Neural progenitor cell (in vitro differentiated cells): ENCODE measurements at regions not wholly inside any gene's neighbourhood (a gene's known extent, or its start where the extent isn't known, plus 50 kb on each side); places are given as distances from the start of the nearest gene placed in this dataset.
"Not testable (repeated sequence)": the region's sequence is repeated elsewhere in the genome, so short reads cannot be mapped to it uniquely, and the experiment has no call there.

ENCODE experiments used
- DNase-seq: peaks from one replicate; pipeline ENCODE4 v3.0.0-alpha.2; 2016; ENCODE audit warnings: low spot score
- H2AFZ ChIP-seq: fragments of 200-600 bp; sonication (generic); replicated peaks from 2 replicates; pipeline ENCODE4 v1.6.1; 2016; ENCODE audit warnings: antibody characterized with exemption
- H3F3A ChIP-seq: fragments of 200-600 bp; sonication (generic); 2 replicates; pipeline ENCODE4 v1.6.1; 2016; ENCODE audit warnings: antibody characterized with exemption, low read depth
- H3K27ac ChIP-seq: fragments of 200-600 bp; sonication (generic); 2 replicates; pipeline ENCODE4 v1.5.1; 2016; ENCODE audit warnings: mild to moderate bottlenecking
- H3K27me3 ChIP-seq: fragments of 200-600 bp; sonication (generic); 2 replicates; pipeline ENCODE4 v1.6.1; 2016; ENCODE audit warnings: mild to moderate bottlenecking, moderate library complexity
- H3K36me3 ChIP-seq: fragments of 200-600 bp; sonication (generic); 2 replicates; pipeline ENCODE4 v1.5.1; 2016
- H3K4me1 ChIP-seq: fragments of 200-600 bp; sonication (generic); 2 replicates; pipeline ENCODE4 v1.6.1; 2016; ENCODE audit warnings: mixed run types
- H3K4me2 ChIP-seq: fragments of 200-600 bp; sonication (generic); 2 replicates; pipeline ENCODE4 v1.6.1; 2016
- H3K4me3 ChIP-seq: fragments of 200-600 bp; sonication (generic); 2 replicates; pipeline ENCODE4 v1.5.1; 2016
- H3K79me2 ChIP-seq: fragments of 200-600 bp; sonication (generic); 2 replicates; pipeline ENCODE4 v1.6.1; 2016; ENCODE audit warnings: low read depth
- H3K9ac ChIP-seq: fragments of 200-600 bp; sonication (generic); 2 replicates; pipeline ENCODE4 v1.6.1; 2016
- H3K9me3 ChIP-seq: fragments of 200-600 bp; sonication (generic); 2 replicates; pipeline ENCODE4 v1.5.1; 2016; ENCODE audit warnings: low read depth
- H4K20me1 ChIP-seq: fragments of 200-600 bp; sonication (generic); 2 replicates; pipeline ENCODE4 v1.6.1; 2016; ENCODE audit warnings: low read depth
- H3K27ac Mint-ChIP-seq: 3 replicates; pipeline ENCODE4 v1.8.0; 2021; ENCODE audit warnings: mixed read lengths
- H3K27me3 Mint-ChIP-seq: 2 replicates; pipeline ENCODE4 v1.8.0; 2022; ENCODE audit warnings: low read depth, mild to moderate bottlenecking, inconsistent platforms, moderate library complexity, mixed read lengths; ENCODE audit not compliant: insufficient read depth
- H3K36me3 Mint-ChIP-seq: 3 replicates; pipeline ENCODE4 v1.8.0; 2021; ENCODE audit warnings: mixed read lengths
- H3K4me1 Mint-ChIP-seq: 3 replicates; pipeline ENCODE4 v1.8.0; 2021; ENCODE audit warnings: mixed read lengths
- H3K4me3 Mint-ChIP-seq: 3 replicates; pipeline ENCODE4 v1.8.0; 2021; ENCODE audit warnings: mild to moderate bottlenecking, moderate library complexity, mixed read lengths
- H3K9me3 Mint-ChIP-seq: 3 replicates; pipeline ENCODE4 v1.8.0; 2020; ENCODE audit warnings: mixed read lengths
- EZH2 ChIP-seq: fragments of 200-600 bp; sonication (generic); IDR thresholded peaks from 2 replicates; pipeline ENCODE4 v1.6.1; 2017; ENCODE audit warnings: antibody characterized with exemption, mild to moderate bottlenecking, moderate library complexity
- EZH2phosphoT487 ChIP-seq: fragments of 200-600 bp; sonication (generic); IDR thresholded peaks from 2 replicates; pipeline ENCODE4 v1.6.1; 2017; ENCODE audit warnings: antibody characterized with exemption
- TF ChIP-seq, protein P1 (sequence below): fragments of 200-600 bp; sonication (generic); IDR thresholded peaks from 2 replicates; pipeline ENCODE4 v1.5.1; 2017; ENCODE audit warnings: antibody characterized with exemption, mild to moderate bottlenecking

DNA sequence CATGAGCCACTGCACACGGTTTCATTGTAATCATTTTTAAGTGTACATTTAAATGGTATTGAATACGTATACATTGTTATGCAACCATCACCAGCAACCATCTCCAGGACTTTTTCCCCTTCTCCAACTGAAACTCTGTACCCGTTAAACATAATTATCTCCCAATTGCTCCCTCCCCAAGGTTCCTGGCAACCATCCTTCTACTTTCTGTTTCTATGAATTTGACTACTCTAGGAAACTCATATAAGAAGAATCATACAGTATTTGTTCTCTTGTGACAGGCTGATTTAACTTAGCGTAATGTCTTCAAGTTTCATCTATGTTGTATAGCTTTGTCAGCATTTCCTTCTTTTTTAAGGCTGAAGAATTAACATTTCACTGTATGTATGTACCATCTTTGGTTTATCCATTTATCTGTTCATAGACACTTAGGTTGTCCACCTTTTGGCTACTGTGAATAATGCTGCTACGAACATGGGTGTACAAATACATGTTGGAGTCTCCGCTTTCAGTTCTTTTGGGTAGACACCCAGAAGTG is 223.1 kb downstream of the EFCAB11 start:
- H3K79me2 ChIP-seq = no peaks in the 10 kb centered on the region
- no peaks in the 10 kb centered on the region for H3K36me3 Mint-ChIP-seq
- H3K4me3 Mint-ChIP-seq = no peak overlapping the region

DNA sequence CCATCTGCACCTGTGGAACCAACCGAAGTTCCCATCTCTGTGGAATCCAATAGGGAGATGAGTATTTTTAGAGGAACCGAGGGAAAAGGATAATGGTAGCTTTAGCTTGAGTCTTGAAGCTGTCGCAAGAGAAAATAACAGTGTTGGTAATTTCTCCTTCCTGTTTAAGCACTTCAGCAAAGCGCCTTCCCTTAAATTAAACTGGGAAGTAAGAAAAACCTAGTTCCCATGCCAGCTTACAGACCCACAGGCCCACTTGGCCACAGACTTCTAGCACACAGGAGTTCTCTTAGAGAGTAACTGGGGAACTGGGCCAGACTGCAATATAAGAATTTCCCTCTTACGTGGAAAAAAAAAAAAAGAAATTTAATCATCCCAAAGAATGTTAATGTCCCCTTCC is 223.8 kb downstream of the EFCAB11 start:
- Histone ChIP-seq H3K9me3 (no peaks in the 10 kb centered on the region), H3K4me1 (no peaks in the 10 kb centered on the region)
- no peaks in the 10 kb centered on the region for H3K4me1 Mint-ChIP-seq

More for the DNA sequence above, 223.1 kb downstream of the EFCAB11 start:
- TF ChIP-seq, protein P1, sequence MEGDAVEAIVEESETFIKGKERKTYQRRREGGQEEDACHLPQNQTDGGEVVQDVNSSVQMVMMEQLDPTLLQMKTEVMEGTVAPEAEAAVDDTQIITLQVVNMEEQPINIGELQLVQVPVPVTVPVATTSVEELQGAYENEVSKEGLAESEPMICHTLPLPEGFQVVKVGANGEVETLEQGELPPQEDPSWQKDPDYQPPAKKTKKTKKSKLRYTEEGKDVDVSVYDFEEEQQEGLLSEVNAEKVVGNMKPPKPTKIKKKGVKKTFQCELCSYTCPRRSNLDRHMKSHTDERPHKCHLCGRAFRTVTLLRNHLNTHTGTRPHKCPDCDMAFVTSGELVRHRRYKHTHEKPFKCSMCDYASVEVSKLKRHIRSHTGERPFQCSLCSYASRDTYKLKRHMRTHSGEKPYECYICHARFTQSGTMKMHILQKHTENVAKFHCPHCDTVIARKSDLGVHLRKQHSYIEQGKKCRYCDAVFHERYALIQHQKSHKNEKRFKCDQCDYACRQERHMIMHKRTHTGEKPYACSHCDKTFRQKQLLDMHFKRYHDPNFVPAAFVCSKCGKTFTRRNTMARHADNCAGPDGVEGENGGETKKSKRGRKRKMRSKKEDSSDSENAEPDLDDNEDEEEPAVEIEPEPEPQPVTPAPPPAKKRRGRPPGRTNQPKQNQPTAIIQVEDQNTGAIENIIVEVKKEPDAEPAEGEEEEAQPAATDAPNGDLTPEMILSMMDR = no peak
- TF ChIP-seq EZH2phosphoT487 (no peak), EZH2 (no peak)
- Histone ChIP-seq H3K27ac (no peak overlapping the region), H3F3A (no peaks in the 10 kb centered on the region), H4K20me1 (no peaks in the 10 kb centered on the region), H3K36me3 (no peaks in the 10 kb centered on the region), H3K4me3 (no peak overlapping the region), H3K9ac (no peak overlapping the region), H3K4me1 (no peaks in the 10 kb centered on the region), H3K4me2 (no peak overlapping the region), H3K27me3 (no peaks in the 10 kb centered on the region), H2AFZ (no peak overlapping the region), H3K9me3 (no peaks in the 10 kb centered on the region)
- no peak for DNase-seq
- Mint-ChIP-seq H3K4me1 (no peaks in the 10 kb centered on the region), H3K27ac (no peak overlapping the region), H3K9me3 (peaks cover 4% of the 10 kb centered on the region), H3K27me3 (peaks cover 4% of the 10 kb centered on the region)

DNA sequence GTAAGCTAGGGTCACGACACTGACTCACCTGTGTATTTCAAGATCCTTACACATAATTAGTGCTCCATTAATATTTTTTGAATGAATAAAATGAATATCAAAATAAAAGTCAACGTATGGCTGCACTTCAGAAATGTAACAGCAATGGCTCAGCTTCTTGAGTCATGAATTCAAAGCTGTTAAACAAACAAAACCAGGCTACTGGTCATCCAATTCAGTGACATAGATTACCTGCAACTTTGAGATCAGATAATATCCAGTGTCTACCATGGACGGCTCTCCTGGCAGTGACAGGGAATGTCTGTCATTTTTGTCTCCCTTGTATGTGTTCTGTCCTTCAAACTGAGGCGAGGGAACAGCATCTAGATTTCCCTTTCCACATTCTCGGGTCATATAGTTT is 225.6 kb downstream of the EFCAB11 start:
- Histone ChIP-seq H3K27ac (no peak overlapping the region), H3K4me1 (no peaks in the 10 kb centered on the region), H3K36me3 (no peaks in the 10 kb centered on the region), H3K27me3 (no peaks in the 10 kb centered on the region), H3K9ac (no peak overlapping the region), H2AFZ (no peak overlapping the region), H3F3A (no peaks in the 10 kb centered on the region), H3K79me2 (no peaks in the 10 kb centered on the region), H3K4me3 (no peak overlapping the region), H3K4me2 (no peak overlapping the region), H3K9me3 (no peaks in the 10 kb centered on the region), H4K20me1 (no peaks in the 10 kb centered on the region)
- Mint-ChIP-seq H3K27me3 (peaks cover 6% of the 10 kb centered on the region), H3K4me3 (no peak overlapping the region), H3K4me1 (no peaks in the 10 kb centered on the region), H3K9me3 (peaks cover 2% of the 10 kb centered on the region), H3K27ac (no peak overlapping the region), H3K36me3 (no peaks in the 10 kb centered on the region)
- TF ChIP-seq EZH2phosphoT487 (no peak), EZH2 (no peak)
- TF ChIP-seq, protein P1 = no peak
- DNase-seq = no peak

More for the DNA sequence above, 223.8 kb downstream of the EFCAB11 start:
- Histone ChIP-seq H3K4me2 (no peak overlapping the region), H4K20me1 (no peaks in the 10 kb centered on the region), H3K27me3 (no peaks in the 10 kb centered on the region), H3K27ac (no peak overlapping the region), H3K9ac (no peak overlapping the region), H2AFZ (no peak overlapping the region), H3F3A (no peaks in the 10 kb centered on the region), H3K79me2 (no peaks in the 10 kb centered on the region), H3K36me3 (no peaks in the 10 kb centered on the region), H3K4me3 (no peak overlapping the region)
- Mint-ChIP-seq H3K4me3 (no peak overlapping the region), H3K27me3 (peaks cover 4% of the 10 kb centered on the region), H3K36me3 (no peaks in the 10 kb centered on the region), H3K9me3 (peaks cover 4% of the 10 kb centered on the region), H3K27ac (no peak overlapping the region)
- TF ChIP-seq EZH2phosphoT487 = no peak
- DNase-seq = no peak

DNA sequence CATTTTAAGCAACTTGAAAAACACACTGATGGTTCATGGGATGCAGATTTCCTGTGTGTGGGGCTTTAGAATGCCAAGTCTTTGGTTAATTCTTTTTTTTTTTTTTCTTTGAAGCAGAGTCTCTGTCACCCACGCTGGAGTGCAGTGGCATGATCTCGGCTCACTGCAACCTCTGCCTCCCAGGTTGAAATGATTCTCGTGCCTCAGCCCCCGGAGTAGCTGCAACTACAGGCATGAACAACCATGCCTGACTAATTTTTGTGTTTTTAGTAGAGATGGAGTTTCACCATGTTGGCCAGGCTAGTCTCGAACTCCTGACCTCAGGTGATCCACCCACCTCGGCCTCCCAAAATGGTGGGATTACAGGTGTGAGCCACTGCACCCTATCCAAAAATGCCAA is 228.3 kb downstream of the EFCAB11 start:
- H3K27ac Mint-ChIP-seq, H3K4me3 ChIP-seq, H3K4me1 Mint-ChIP-seq, H3F3A ChIP-seq, H3K36me3 ChIP-seq, DNase-seq, H3K9me3 Mint-ChIP-seq, H3K9ac ChIP-seq, H4K20me1 ChIP-seq, H3K4me2 ChIP-seq, H3K9me3 ChIP-seq, H3K4me1 ChIP-seq, H3K27ac ChIP-seq, H3K79me2 ChIP-seq, H3K36me3 Mint-ChIP-seq, H3K27me3 Mint-ChIP-seq, H3K27me3 ChIP-seq, H2AFZ ChIP-seq, H3K4me3 Mint-ChIP-seq: not testable (repeated sequence)
